ENCODE measurements at regions not wholly inside any gene's neighbourhood (a gene's known extent, or its start where the extent isn't known, plus 50 kb on each side); places are given as distances from the start of the nearest gene placed in this dataset.

- no peak for DNase-seq
Measured at GRCh38 chr5:72010430-72010829, 96.8 kb upstream of the MAP1B start.

DNA sequence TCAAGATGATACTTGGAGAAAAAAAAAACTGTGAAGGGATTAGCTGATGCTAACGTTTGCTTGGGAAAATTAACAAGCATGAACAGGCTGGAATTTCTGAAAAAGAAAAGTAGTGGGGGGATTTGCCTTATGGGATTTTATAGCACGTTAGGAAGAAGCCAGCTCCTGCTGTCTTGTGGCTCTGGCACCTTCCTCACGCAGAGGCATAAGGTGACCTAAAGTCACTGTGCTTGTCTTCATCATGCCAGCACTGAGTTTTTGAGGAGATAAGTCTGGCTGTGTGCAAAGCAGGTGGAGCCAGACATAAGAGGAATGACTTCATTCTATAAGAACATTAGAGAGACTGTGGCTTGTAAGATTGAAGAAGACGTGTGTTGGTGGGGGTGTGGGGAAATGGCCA, 94.4 kb upstream of the MAP1B start:
- no peak for DNase-seq

DNA sequence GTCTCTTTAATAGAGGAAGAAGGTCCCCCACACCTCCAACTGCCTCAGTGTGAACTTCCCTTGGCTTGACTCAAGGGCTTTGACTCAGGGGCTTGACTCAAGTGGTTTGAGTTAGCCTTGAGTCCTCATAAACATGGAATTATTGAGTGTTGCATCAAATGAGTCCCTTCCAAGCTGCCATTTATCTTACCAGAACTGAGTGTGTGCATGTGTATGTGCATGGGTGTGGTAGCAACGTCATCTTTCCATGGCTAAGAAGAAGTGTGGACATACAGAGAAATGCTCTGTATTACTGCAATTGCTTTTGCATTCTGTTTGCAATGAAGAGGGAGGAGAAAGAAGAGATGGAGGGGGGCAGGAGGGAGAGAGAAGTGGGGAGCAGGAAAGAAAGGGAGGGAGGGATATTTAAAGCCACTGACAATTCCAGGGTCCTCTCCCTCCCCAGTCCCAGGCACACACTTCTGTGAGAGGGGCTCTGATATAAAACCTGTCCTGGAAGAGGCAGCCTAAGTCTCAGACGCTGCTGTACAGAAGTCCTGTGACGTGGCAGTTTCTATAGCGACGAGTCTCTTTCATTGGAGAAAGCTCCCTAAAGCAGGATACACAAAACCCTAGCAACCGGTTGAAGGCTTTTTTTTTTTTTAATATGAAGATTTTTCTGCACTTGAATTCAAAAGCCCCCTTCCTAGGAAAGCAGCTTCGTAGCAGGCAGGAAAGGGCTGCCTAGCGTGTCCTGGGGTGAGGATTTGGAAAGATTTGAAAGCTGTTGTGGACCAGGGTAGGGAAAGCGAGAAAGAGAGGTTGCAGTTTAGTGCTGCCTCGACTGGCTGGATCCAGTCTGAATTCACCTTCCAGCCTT, 93.3 kb upstream of the MAP1B start:
- peak; percentile 82 for DNase-seq

GRCh38 chr5:72015103-72015548, 92.1 kb upstream of the MAP1B start:
- DNase-seq, result peak; percentile 36

GRCh38 chr5:72018143-72018803, 89.0 kb upstream of the MAP1B start:
- DNase-seq, result no peak

- no peak for DNase-seq
Measured at GRCh38 chr5:72020161-72020983, 86.9 kb upstream of the MAP1B start.

- DNase-seq, result no peak
Measured at GRCh38 chr5:72021651-72022357, 85.5 kb upstream of the MAP1B start.

GRCh38 chr5:72028382-72028781, 78.9 kb upstream of the MAP1B start:
- no peak for DNase-seq

DNA sequence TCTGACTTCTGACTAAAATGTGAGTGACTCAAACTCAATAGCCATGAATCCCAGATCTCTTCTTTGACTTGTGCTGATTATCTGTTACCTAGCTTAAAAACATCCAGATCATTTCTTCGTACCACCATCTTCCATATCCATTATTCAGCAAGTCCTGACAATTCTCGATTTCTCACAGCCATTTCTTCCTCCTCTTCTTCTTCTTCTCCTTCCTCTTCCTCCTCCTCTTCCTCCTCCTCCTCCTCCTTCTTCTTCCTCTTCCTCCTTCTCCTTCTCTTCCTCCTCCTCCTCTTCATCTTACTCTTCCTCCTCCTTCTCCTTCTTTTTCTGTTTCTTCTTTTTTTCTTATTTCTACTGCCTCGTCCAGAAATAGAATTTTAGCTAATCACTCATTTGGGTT, 77.0 kb upstream of the MAP1B start:
- DNase-seq, result no peak

- no peak for DNase-seq
Measured at GRCh38 chr5:72032788-72033187, 74.5 kb upstream of the MAP1B start.

DNA sequence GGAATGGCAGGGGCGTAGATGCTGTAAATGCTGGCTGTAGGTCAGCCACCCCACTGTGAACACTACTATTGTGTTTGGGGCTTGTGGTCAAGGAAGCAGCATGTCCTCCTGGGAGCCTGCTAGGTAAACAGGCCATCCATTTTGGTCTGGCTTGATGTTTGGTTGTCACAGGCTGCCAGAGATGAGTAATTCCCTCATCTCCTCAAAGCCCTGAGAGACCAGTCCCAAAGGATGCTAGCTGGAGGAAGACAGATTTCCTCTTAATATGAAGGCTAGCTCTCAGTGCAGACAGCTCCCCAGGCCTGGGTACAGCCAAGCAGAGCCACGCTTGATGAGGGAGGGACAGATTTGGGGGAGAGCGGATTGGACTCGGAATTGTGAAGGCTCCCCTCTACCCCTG, 72.5 kb upstream of the MAP1B start:
- no peak for DNase-seq

GRCh38 chr5:72035831-72036230, 71.4 kb upstream of the MAP1B start:
- no peak for DNase-seq

DNA sequence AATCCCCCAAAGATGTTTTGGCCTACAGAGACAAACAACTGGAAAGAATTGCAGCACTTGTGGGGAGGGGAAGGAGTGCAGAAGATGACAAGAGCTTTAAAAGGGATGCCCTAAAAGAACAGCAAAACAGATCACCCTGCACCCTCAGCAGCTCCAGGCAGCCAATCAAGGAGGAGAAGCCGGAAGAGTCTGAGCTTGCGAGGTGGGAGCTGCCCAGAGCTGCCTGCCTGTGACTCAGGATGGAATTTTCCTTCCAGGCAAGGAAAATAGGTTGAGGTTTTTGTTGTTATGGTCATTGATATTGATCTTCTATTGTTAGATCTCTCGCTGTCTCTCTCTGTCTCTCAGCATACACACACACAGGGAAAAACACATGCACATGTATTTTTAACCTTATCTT, 70.3 kb upstream of the MAP1B start:
- DNase-seq, result no peak

- no peak for DNase-seq
Measured at GRCh38 chr5:72040513-72040912, 66.8 kb upstream of the MAP1B start.

DNA sequence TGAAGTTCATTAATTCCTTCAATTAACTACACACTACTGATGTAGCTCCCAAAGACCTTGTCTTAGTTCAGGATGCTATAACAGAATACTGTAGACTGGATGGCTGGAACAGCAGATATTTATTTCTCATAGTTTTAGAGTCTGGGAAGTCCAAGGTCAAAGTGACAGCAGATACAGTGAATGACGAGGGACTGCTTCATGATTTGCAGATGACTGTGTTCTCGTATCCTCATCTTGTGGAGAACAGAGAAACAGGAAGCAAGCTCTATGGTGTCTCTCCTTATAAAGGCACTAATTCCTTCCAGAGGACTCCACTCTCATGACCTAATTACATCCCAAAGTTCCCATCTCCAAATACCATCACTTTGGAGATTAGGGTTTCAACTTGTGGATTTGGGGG, 65.6 kb upstream of the MAP1B start:
- DNase-seq, result no peak

DNA sequence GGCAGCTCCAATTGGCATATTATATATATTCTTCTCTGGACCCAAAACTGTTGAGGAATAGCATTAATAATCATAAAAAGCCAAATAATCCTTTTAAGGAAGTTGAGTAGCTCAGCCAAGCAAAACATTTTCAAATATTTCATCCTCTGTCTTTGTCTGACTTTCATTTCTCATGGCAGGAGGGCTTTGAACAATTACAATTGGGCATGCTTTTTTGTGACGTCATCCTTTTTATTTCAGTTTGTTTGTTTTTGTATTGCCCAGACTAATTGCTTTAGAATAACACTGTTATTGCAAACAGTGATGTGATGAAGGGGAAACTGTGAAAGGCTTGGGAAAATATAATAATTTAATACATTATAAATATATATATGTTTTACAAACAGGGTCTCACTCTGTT, 65.2 kb upstream of the MAP1B start:
- no peak for DNase-seq

- no peak for DNase-seq
Measured at GRCh38 chr5:72045692-72046091, 61.6 kb upstream of the MAP1B start.

- DNase-seq, result no peak
Measured at GRCh38 chr5:72046106-72046505, 61.2 kb upstream of the MAP1B start.

DNA sequence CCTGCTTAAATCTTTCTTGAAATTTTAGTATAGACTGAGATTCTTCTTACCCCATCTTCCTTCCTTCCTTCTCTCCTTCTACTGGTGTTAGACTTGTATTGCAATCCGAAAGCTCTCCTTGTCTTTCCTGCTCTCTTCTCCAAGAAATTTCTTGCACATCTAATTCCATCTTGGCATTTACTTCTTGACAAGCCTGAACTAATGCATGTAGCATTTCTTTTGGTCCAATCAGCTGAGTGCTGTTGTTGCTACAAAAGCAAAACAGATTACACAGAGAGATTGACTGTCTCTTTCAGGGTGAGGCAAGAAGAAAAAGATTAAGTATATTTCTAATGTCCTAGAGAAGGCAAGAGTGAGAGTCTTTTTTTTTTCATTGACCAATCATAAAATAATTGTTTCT, 51.6 kb upstream of the MAP1B start:
- no peak for DNase-seq
